HG02623 (cell line): ENCODE measurements at regions not wholly inside any gene's neighbourhood (a gene's known extent, or its start where the extent isn't known, plus 50 kb on each side); places are given as distances from the start of the nearest gene placed in this dataset.

Experiments
- ATAC-seq: cut with Tn5 transposase; IDR thresholded peaks from one replicate; pipeline ENCODE4 v1.9.1; 2021; ENCODE audit warnings: moderate library complexity; ENCODE audit not compliant: unreplicated experiment

- ATAC-seq, result no peak
Observed at GRCh38 chr2:236940916-236941520, 144.7 kb upstream of the COPS8 start.

GRCh38 chr2:236941551-236941950, 144.1 kb upstream of the COPS8 start:
- no peak for ATAC-seq

GRCh38 chr2:236942554-236942953, 143.1 kb upstream of the COPS8 start:
- ATAC-seq, result no peak

GRCh38 chr2:236943068-236943467, 142.6 kb upstream of the COPS8 start:
- no peak for ATAC-seq

- ATAC-seq, result no peak
Observed at GRCh38 chr2:236943841-236944513, 141.7 kb upstream of the COPS8 start.

- ATAC-seq, result no peak
Observed at GRCh38 chr2:236944561-236944960, 141.1 kb upstream of the COPS8 start.

- ATAC-seq, result no peak
Observed at GRCh38 chr2:236945431-236946016, 140.2 kb upstream of the COPS8 start.

GRCh38 chr2:236946871-236947270, 138.8 kb upstream of the COPS8 start:
- ATAC-seq, result no peak

GRCh38 chr2:236947294-236947693, 138.4 kb upstream of the COPS8 start:
- ATAC-seq, result no peak

GRCh38 chr2:236947896-236948295, 137.8 kb upstream of the COPS8 start:
- no peak for ATAC-seq

GRCh38 chr2:236949089-236949905, 136.4 kb upstream of the COPS8 start:
- no peak for ATAC-seq

- no peak for ATAC-seq
Observed at GRCh38 chr2:236951830-236952475, 133.7 kb upstream of the COPS8 start.

GRCh38 chr2:236954641-236955040, 131.0 kb upstream of the COPS8 start:
- ATAC-seq, result no peak

- ATAC-seq, result no peak
Observed at GRCh38 chr2:236955521-236956030, 130.1 kb upstream of the COPS8 start.

GRCh38 chr2:236956031-236956618, 129.6 kb upstream of the COPS8 start:
- ATAC-seq, result no peak

GRCh38 chr2:236956641-236957040, 129.0 kb upstream of the COPS8 start:
- ATAC-seq, result no peak

GRCh38 chr2:236959036-236959435, 126.7 kb upstream of the COPS8 start:
- no peak for ATAC-seq

- ATAC-seq, result no peak
Observed at GRCh38 chr2:236959876-236960275, 125.8 kb upstream of the COPS8 start.

GRCh38 chr2:236960531-236960930, 125.2 kb upstream of the COPS8 start:
- ATAC-seq, result no peak

- ATAC-seq, result no peak
Observed at GRCh38 chr2:236962816-236963215, 122.9 kb upstream of the COPS8 start.
